ENCODE measurements at regions not wholly inside any gene's neighbourhood (a gene's known extent, or its start where the extent isn't known, plus 50 kb on each side); places are given as distances from the start of the nearest gene placed in this dataset.

DNA sequence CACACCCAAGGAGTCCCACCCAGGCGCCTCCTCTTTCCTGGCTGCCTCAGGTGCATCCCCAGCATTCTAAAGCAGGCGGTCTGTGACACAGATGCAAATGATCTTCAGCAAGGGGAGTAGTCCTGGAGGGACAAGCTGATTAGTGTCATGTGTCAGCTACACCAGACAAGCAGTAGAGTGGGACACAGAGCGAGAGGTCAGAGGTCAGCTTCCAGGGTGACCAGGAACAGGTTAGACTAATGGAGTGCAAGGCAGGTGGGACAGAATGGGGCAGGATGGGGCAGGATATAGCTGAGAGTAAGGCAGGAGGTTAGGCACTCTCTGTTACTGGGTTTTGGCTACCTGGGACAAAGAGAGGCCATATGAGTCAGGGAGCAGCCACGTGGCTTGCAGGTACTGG is 534.0 kb downstream of the FUT8 start:
- TF ChIP-seq, protein P1, sequence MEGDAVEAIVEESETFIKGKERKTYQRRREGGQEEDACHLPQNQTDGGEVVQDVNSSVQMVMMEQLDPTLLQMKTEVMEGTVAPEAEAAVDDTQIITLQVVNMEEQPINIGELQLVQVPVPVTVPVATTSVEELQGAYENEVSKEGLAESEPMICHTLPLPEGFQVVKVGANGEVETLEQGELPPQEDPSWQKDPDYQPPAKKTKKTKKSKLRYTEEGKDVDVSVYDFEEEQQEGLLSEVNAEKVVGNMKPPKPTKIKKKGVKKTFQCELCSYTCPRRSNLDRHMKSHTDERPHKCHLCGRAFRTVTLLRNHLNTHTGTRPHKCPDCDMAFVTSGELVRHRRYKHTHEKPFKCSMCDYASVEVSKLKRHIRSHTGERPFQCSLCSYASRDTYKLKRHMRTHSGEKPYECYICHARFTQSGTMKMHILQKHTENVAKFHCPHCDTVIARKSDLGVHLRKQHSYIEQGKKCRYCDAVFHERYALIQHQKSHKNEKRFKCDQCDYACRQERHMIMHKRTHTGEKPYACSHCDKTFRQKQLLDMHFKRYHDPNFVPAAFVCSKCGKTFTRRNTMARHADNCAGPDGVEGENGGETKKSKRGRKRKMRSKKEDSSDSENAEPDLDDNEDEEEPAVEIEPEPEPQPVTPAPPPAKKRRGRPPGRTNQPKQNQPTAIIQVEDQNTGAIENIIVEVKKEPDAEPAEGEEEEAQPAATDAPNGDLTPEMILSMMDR (IDR thresholded peaks at IDR 0.05): no peak
- TF ChIP-seq EP300 (IDR thresholded peaks at IDR 0.05) (no peak), POLR2AphosphoS5 (IDR thresholded peaks at IDR 0.05) (no peak), POLR2A (IDR thresholded peaks at IDR 0.05) (no peak)
